WTC11 (cell line): ENCODE measurements at regions not wholly inside any gene's neighbourhood (a gene's known extent, or its start where the extent isn't known, plus 50 kb on each side); places are given as distances from the start of the nearest gene placed in this dataset.
A peak's percentile ranks its signal among the peaks of the same experiment; 100 is the strongest.
"Not testable (repeated sequence)": the region's sequence is repeated elsewhere in the genome, so short reads cannot be mapped to it uniquely, and the experiment has no call there.

Source experiments
- ATAC-seq: fragments of 200-7000 bp; cut with Tn5 transposase; 2 replicates; pipeline ENCODE4 v1.10.0; 2021; ENCODE audit warnings: mild to moderate bottlenecking, moderate library complexity
- CTCF ChIA-PET: fragments of 300-600 bp; sonication (Branson Sonifier 250); formaldehyde crosslinking; loops from one replicate; lab custom pipeline; 2021; ENCODE audit warnings: antibody characterized with exemption; lab: Charles Lee
- POLR2A ChIA-PET: fragments of 350-600 bp; sonication (Branson Sonifier 250); formaldehyde crosslinking; loops from one replicate; lab custom pipeline; 2021; ENCODE audit warnings: antibody characterized with exemption; lab: Charles Lee
- DNase-seq: peaks from one replicate; pipeline ENCODE4 v3.0.0; 2021; ENCODE audit warnings: low spot score
- H3K27ac Mint-ChIP-seq: 2 replicates; pipeline ENCODE4 v1.8.0; 2021; ENCODE audit warnings: mixed read lengths
- H3K27me3 Mint-ChIP-seq: 2 replicates; pipeline ENCODE4 v1.8.0; 2021; ENCODE audit warnings: low read depth, mild to moderate bottlenecking, moderate library complexity, mixed read lengths
- H3K36me3 Mint-ChIP-seq: 2 replicates; pipeline ENCODE4 v1.8.0; 2021; ENCODE audit warnings: mixed read lengths
- H3K4me1 Mint-ChIP-seq: 2 replicates; pipeline ENCODE4 v1.8.0; 2022; ENCODE audit warnings: mixed read lengths
- H3K4me3 Mint-ChIP-seq: 2 replicates; pipeline ENCODE4 v1.8.0; 2021; ENCODE audit warnings: mild to moderate bottlenecking, moderate library complexity, mixed read lengths
- H3K9me3 Mint-ChIP-seq: 2 replicates; pipeline ENCODE4 v1.8.0; 2021; ENCODE audit warnings: mixed read lengths
- AFF4 ChIP-seq: sonication (generic); formaldehyde crosslinking; IDR thresholded peaks from 2 replicates; pipeline ENCODE4 v1.8.1; 2023; ENCODE audit warnings: mild to moderate bottlenecking, missing genetic modification reagents, borderline replicate concordance
- ATF1 ChIP-seq: sonication (generic); formaldehyde crosslinking; IDR thresholded peaks from 2 replicates; pipeline ENCODE4 v1.8.1; 2023; ENCODE audit warnings: mild to moderate bottlenecking, moderate library complexity, missing genetic modification reagents
- E2F5 ChIP-seq: sonication (generic); formaldehyde crosslinking; IDR thresholded peaks from 2 replicates; pipeline ENCODE4 v1.8.1; 2022; ENCODE audit warnings: mild to moderate bottlenecking, moderate library complexity, missing genetic modification reagents
- ESRRA ChIP-seq: sonication (generic); formaldehyde crosslinking; IDR thresholded peaks from 2 replicates; pipeline ENCODE4 v1.8.1; 2022; ENCODE audit warnings: mild to moderate bottlenecking, missing genetic modification reagents, borderline replicate concordance
- ETV6 ChIP-seq: sonication (generic); formaldehyde crosslinking; IDR thresholded peaks from 2 replicates; pipeline ENCODE4 v1.8.1; 2022; ENCODE audit warnings: mild to moderate bottlenecking, missing genetic modification reagents
- FOXP1 ChIP-seq: sonication (generic); formaldehyde crosslinking; IDR thresholded peaks from 2 replicates; pipeline ENCODE4 v1.8.0; 2022; ENCODE audit warnings: missing genetic modification reagents, mild to moderate bottlenecking, moderate library complexity, borderline replicate concordance
- JAZF1 ChIP-seq: fragments of 250-450 bp; sonication (Bioruptor Pico); IDR thresholded peaks from 2 replicates; pipeline ENCODE4 v1.9.0; 2021; ENCODE audit warnings: moderate library complexity, mild to moderate bottlenecking, inconsistent platforms
- NFATC4 ChIP-seq: fragments of 250-450 bp; sonication (Bioruptor Pico); IDR thresholded peaks from 2 replicates; pipeline ENCODE4 v1.9.0; 2021; ENCODE audit warnings: mild to moderate bottlenecking
- NFE2L1 ChIP-seq: sonication (generic); formaldehyde crosslinking; IDR thresholded peaks from 2 replicates; pipeline ENCODE4 v1.8.1; 2023; ENCODE audit warnings: missing genetic modification reagents
- NFYB ChIP-seq: sonication (generic); formaldehyde crosslinking; conservative IDR thresholded peaks from 2 replicates; pipeline ENCODE4 v1.8.0; 2022; ENCODE audit warnings: low read depth, missing genetic modification reagents
- ZBTB43 ChIP-seq: sonication (generic); formaldehyde crosslinking; IDR thresholded peaks from 2 replicates; pipeline ENCODE4 v1.8.1; 2023; ENCODE audit warnings: mild to moderate bottlenecking, missing genetic modification reagents
- ZNF121 ChIP-seq: sonication (generic); formaldehyde crosslinking; IDR thresholded peaks from 2 replicates; pipeline ENCODE4 v1.8.0; 2023; ENCODE audit warnings: missing genetic modification reagents
- ZNF232 ChIP-seq: sonication (generic); formaldehyde crosslinking; IDR thresholded peaks from 2 replicates; pipeline ENCODE4 v1.8.0; 2022; ENCODE audit warnings: mild to moderate bottlenecking, missing genetic modification reagents
- ZNF425 ChIP-seq: fragments of 250-450 bp; sonication (Bioruptor Pico); conservative IDR thresholded peaks from 2 replicates; pipeline ENCODE4 v1.9.0; 2021; ENCODE audit warnings: mild to moderate bottlenecking
- ZNF512 ChIP-seq: sonication (generic); formaldehyde crosslinking; IDR thresholded peaks from 2 replicates; pipeline ENCODE4 v1.8.1; 2022; ENCODE audit warnings: missing genetic modification reagents, borderline replicate concordance
- ZNF671 ChIP-seq: fragments of 250-450 bp; sonication (Bioruptor Pico); IDR thresholded peaks from 2 replicates; pipeline ENCODE4 v1.8.0; 2021; ENCODE audit warnings: mild to moderate bottlenecking

- CTCF ChIA-PET, H3K27ac Mint-ChIP-seq, H3K4me1 Mint-ChIP-seq: not testable (repeated sequence)
- 0 out of 2 replicates have a peak, but pooled peaks have one; percentile 35 for TF ChIP-seq NFYB (CRISPR knock-in tag)
- TF ChIP-seq, all 79 proteins: peak for 1; not testable (repeated sequence) for 78
- ATAC-seq, H3K4me3 Mint-ChIP-seq, H3K27me3 Mint-ChIP-seq, DNase-seq, POLR2A ChIA-PET: not testable (repeated sequence)
- peaks cover 14% of the 10 kb centered on the region for H3K9me3 Mint-ChIP-seq
- H3K36me3 Mint-ChIP-seq: peaks cover 10% of the 10 kb centered on the region
These were observed 462.6 kb downstream of the GUCY1A2 start for GRCh38 chr11:106555566-106556250.

- Mint-ChIP-seq H3K4me1 (no peaks in the 10 kb centered on the region), H3K9me3 (no peaks in the 10 kb centered on the region), H3K27me3 (no peaks in the 10 kb centered on the region), H3K36me3 (no peaks in the 10 kb centered on the region), H3K4me3 (no peak overlapping the region), H3K27ac (no peak overlapping the region)
- ChIA-PET CTCF (no interaction called here), POLR2A (no interaction called here)
- DNase-seq (no peak), ATAC-seq (no peak)
- TF ChIP-seq AFF4 (no peak), ZNF425 (CRISPR knock-in tag) (no peak), ATF1 (CRISPR knock-in tag) (no peak), ZNF671 (CRISPR knock-in tag) (no peak), NFATC4 (CRISPR knock-in tag) (no peak), ZNF121 (CRISPR knock-in tag) (no peak)
These were observed 452.9 kb downstream of the GUCY1A2 start for GRCh38 chr11:106565326-106565725.

- no peaks in the 10 kb centered on the region; the same call in 1 of the 2 replicates for H3K27me3 Mint-ChIP-seq
- TF ChIP-seq E2F5 (CRISPR knock-in tag) (no peak), ESRRA (CRISPR knock-in tag) (no peak), FOXP1 (no peak), ETV6 (CRISPR knock-in tag) (no peak), ZBTB43 (CRISPR knock-in tag) (no peak), ZNF232 (CRISPR knock-in tag) (no peak), ZNF512 (CRISPR knock-in tag) (no peak), JAZF1 (CRISPR knock-in tag) (no peak), NFE2L1 (CRISPR knock-in tag) (no peak)
- H3K36me3 Mint-ChIP-seq: peaks cover 5% of the 10 kb centered on the region
- ChIA-PET POLR2A (no interaction called here), CTCF (no interaction called here)
- no peak overlapping the region for H3K27ac Mint-ChIP-seq
- DNase-seq: no peak
- ATAC-seq: no peak
- H3K4me1 Mint-ChIP-seq: no peaks in the 10 kb centered on the region
- peaks cover 8% of the 10 kb centered on the region for H3K9me3 Mint-ChIP-seq
- no peak overlapping the region for H3K4me3 Mint-ChIP-seq
These were observed 449.6 kb downstream of the GUCY1A2 start for GRCh38 chr11:106568632-106569031.

GRCh38 chr11:106577384-106577783 is 440.9 kb downstream of the GUCY1A2 start:
- H3K4me3 Mint-ChIP-seq, POLR2A ChIA-PET, CTCF ChIA-PET, H3K27ac Mint-ChIP-seq, H3K36me3 Mint-ChIP-seq, ATAC-seq, DNase-seq, H3K27me3 Mint-ChIP-seq, H3K4me1 Mint-ChIP-seq: not testable (repeated sequence)
- H3K9me3 Mint-ChIP-seq: peaks cover 47% of the 10 kb centered on the region
